ENCODE measurements at regions not wholly inside any gene's neighbourhood (a gene's known extent, or its start where the extent isn't known, plus 50 kb on each side); places are given as distances from the start of the nearest gene placed in this dataset.

- ATAC-seq (ENCODE audit: poor library complexity) (no peak), DNase-seq (no peak)
- POLR2A ChIA-PET: no interaction called here
- Mint-ChIP-seq H3K4me3 (no peak overlapping the region), H3K36me3 (ENCODE audit: low read depth) (no peaks in the 10 kb centered on the region), H3K9me3 (no peaks in the 10 kb centered on the region), H3K27ac (no peak overlapping the region), H3K27me3 (no peaks in the 10 kb centered on the region), H3K4me1 (ENCODE audit: low read depth) (no peaks in the 10 kb centered on the region)
- TF ChIP-seq CTCF (IDR thresholded peaks at IDR 0.05): no peak
- Histone ChIP-seq H3K9me3 (ENCODE audit: control insufficient read depth in 1 of 2, insufficient read depth in 1 of 2, low read length in 2 of 2) (no peaks in the 10 kb centered on the region), H3K27me3 (ENCODE audit: control insufficient read depth in 1 of 2, insufficient read depth in 2 of 2, low read length in 2 of 2) (no peaks in the 10 kb centered on the region), H3K4me1 (ENCODE audit: insufficient read depth, low read length) (no peaks in the 10 kb centered on the region), H3K4me3 (ENCODE audit: low read length) (no peak overlapping the region), H3K36me3 (ENCODE audit: insufficient read depth, low read length) (no peaks in the 10 kb centered on the region), H3K27ac (ENCODE audit: low read depth in 1 of 2, low read length in 2 of 2) (no peak overlapping the region)
- intact Hi-C loops (cut with DNase I, micrococcal nuclease): no loop called here
- CTCF ChIA-PET: no interaction called here
Observed at GRCh38 chr4:92059615-92060014, 244.2 kb upstream of the GRID2 start.

GRCh38 chr4:92060333-92060732 lies 243.4 kb upstream of the GRID2 start:
- no peak for DNase-seq
- no peak for ATAC-seq (ENCODE audit: poor library complexity)
- CTCF ChIA-PET: no interaction called here
- H3K9me3 Mint-ChIP-seq: no peaks in the 10 kb centered on the region
- no peaks in the 10 kb centered on the region for H3K27me3 Mint-ChIP-seq
- no peak overlapping the region for H3K4me3 Mint-ChIP-seq
- Histone ChIP-seq H3K4me1 (ENCODE audit: insufficient read depth, low read length) (no peaks in the 10 kb centered on the region), H3K27ac (ENCODE audit: low read depth in 1 of 2, low read length in 2 of 2) (no peak overlapping the region), H3K27me3 (ENCODE audit: control insufficient read depth in 1 of 2, insufficient read depth in 2 of 2, low read length in 2 of 2) (no peaks in the 10 kb centered on the region), H3K36me3 (ENCODE audit: insufficient read depth, low read length) (no peaks in the 10 kb centered on the region), H3K9me3 (ENCODE audit: control insufficient read depth in 1 of 2, insufficient read depth in 1 of 2, low read length in 2 of 2) (no peaks in the 10 kb centered on the region), H3K4me3 (ENCODE audit: low read length) (no peak overlapping the region)
- no peak overlapping the region for H3K27ac Mint-ChIP-seq
- H3K36me3 Mint-ChIP-seq (ENCODE audit: low read depth): no peaks in the 10 kb centered on the region
- intact Hi-C loops (cut with DNase I, micrococcal nuclease): no loop called here
- POLR2A ChIA-PET: no interaction called here
- no peak for TF ChIP-seq CTCF (IDR thresholded peaks at IDR 0.05)
- no peaks in the 10 kb centered on the region for H3K4me1 Mint-ChIP-seq (ENCODE audit: low read depth)

GRCh38 chr4:92064574-92064973 lies 239.2 kb upstream of the GRID2 start:
- TF ChIP-seq CTCF (IDR thresholded peaks at IDR 0.05): no peak
- intact Hi-C loops (cut with DNase I, micrococcal nuclease): no loop called here
- POLR2A ChIA-PET: no interaction called here
- no peaks in the 10 kb centered on the region for H3K4me1 Mint-ChIP-seq (ENCODE audit: low read depth)
- H3K4me3 Mint-ChIP-seq: no peak overlapping the region
- Histone ChIP-seq H3K27ac (ENCODE audit: low read depth in 1 of 2, low read length in 2 of 2) (no peak overlapping the region), H3K27me3 (ENCODE audit: control insufficient read depth in 1 of 2, insufficient read depth in 2 of 2, low read length in 2 of 2) (no peaks in the 10 kb centered on the region), H3K4me3 (ENCODE audit: low read length) (no peak overlapping the region), H3K9me3 (ENCODE audit: control insufficient read depth in 1 of 2, insufficient read depth in 1 of 2, low read length in 2 of 2) (no peaks in the 10 kb centered on the region), H3K36me3 (ENCODE audit: insufficient read depth, low read length) (no peaks in the 10 kb centered on the region), H3K4me1 (ENCODE audit: insufficient read depth, low read length) (no peaks in the 10 kb centered on the region)
- no peak overlapping the region for H3K27ac Mint-ChIP-seq
- no peaks in the 10 kb centered on the region for H3K27me3 Mint-ChIP-seq
- H3K36me3 Mint-ChIP-seq (ENCODE audit: low read depth): no peaks in the 10 kb centered on the region
- DNase-seq (no peak), ATAC-seq (ENCODE audit: poor library complexity) (no peak)
- CTCF ChIA-PET: no interaction called here
- peaks cover 10% of the 10 kb centered on the region for H3K9me3 Mint-ChIP-seq

All from CD4-positive, alpha-beta T cell (primary cell).